ENCODE measurements at regions not wholly inside any gene's neighbourhood (a gene's known extent, or its start where the extent isn't known, plus 50 kb on each side); places are given as distances from the start of the nearest gene placed in this dataset.

- ATAC-seq (no peak), DNase-seq (ENCODE audit: low read depth, low spot score) (no peak)
- H3K4me3 ChIP-seq (replicated peaks in 1 of 2; ENCODE audit: low read depth in 1 of 2, low read length in 2 of 2): no peak overlapping the region
- no peak overlapping the region for H3K9ac ChIP-seq (ENCODE audit: low read length)
- no peak overlapping the region for H3K4me2 ChIP-seq (ENCODE audit: low read length)
- no peaks in the 10 kb centered on the region for H3K9me3 ChIP-seq (ENCODE audit: control insufficient read depth in 1 of 2, insufficient read depth in 1 of 2, low read depth in 1 of 2, low read length in 2 of 2)
- no peaks in the 10 kb centered on the region for H4K20me1 ChIP-seq (ENCODE audit: insufficient read depth)
- RAD21 ChIA-PET (ENCODE audit: low non-redundant PET in 1 of 2, low total read pairs in 2 of 2, uncharacterized antibody in 2 of 2, unreplicated experiment in 2 of 2): no interaction called here
- no peaks in the 10 kb centered on the region for H3K27me3 ChIP-seq (ENCODE audit: insufficient read depth, low read length)
- H3K79me2 ChIP-seq (ENCODE audit: insufficient read depth, low read length): no peaks in the 10 kb centered on the region
- no peak overlapping the region for H3K27ac ChIP-seq (ENCODE audit: low read depth, low read length)
- intact Hi-C loops (cut with micrococcal nuclease): no loop called here
- TF ChIP-seq ZFX (IDR thresholded peaks at IDR 0.05) (no peak), ZBTB33 (IDR thresholded peaks at IDR 0.05; ENCODE audit: extremely low read depth, insufficient replicate concordance, low read length) (no peak), REST (IDR thresholded peaks at IDR 0.05; ENCODE audit: low read depth) (no peak), SP1 (IDR thresholded peaks at IDR 0.05; ENCODE audit: low read depth) (no peak), YY1 (IDR thresholded peaks at IDR 0.05; ENCODE audit: extremely low read depth, insufficient replicate concordance, low read depth, low read length) (no peak), POLR2AphosphoS5 (IDR thresholded peaks at IDR 0.05; ENCODE audit: low read depth, low read length) (no peak), CBX3 (IDR thresholded peaks at IDR 0.05; ENCODE audit: low read depth) (no peak), EZH2phosphoT487 (IDR thresholded peaks at IDR 0.05; ENCODE audit: borderline replicate concordance) (no peak), RAD21 (IDR thresholded peaks at IDR 0.05; ENCODE audit: low read depth) (no peak), EZH2 (IDR thresholded peaks at IDR 0.05) (no peak), ATF3 (IDR thresholded peaks at IDR 0.05) (no peak), SRF (IDR thresholded peaks at IDR 0.05; ENCODE audit: low read depth) (no peak), EGR1 (IDR thresholded peaks at IDR 0.05; ENCODE audit: low read depth) (no peak)
- POLR2A ChIA-PET: no interaction called here
- H2AFZ ChIP-seq (ENCODE audit: low read depth, low read length, poor library complexity, severe bottlenecking): no peak overlapping the region
- no TSS peak for BruUV-seq (replicated peaks)
- H3K9me2 ChIP-seq (ENCODE audit: insufficient read depth): no peaks in the 10 kb centered on the region
- peaks cover 13 to 17% of the 10 kb centered on the region in 2 experiments for H3K4me1 ChIP-seq (ENCODE audit: control insufficient read depth in 1 of 2, insufficient read depth in 2 of 2, low read length in 2 of 2)
- no peaks in the 10 kb centered on the region for H3K36me3 ChIP-seq (ENCODE audit: control insufficient read depth in 1 of 2, insufficient read depth in 2 of 2, low read length in 2 of 2)
- CTCF ChIA-PET: no interaction called here
Observed at GRCh38 chr1:41999884-42000283, 81.2 kb upstream of the HIVEP3 start.
